Activated CD8-positive, alpha-beta memory T cell treated with anti-CD3 and anti-CD28 coated beads for 1 hour (primary cell): ENCODE measurements at regions not wholly inside any gene's neighbourhood (a gene's known extent, or its start where the extent isn't known, plus 50 kb on each side); places are given as distances from the start of the nearest gene placed in this dataset.
"Not testable (repeated sequence)": the region's sequence is repeated elsewhere in the genome, so short reads cannot be mapped to it uniquely, and the experiment has no call there.

Experiments used
- DNase-seq, 2 donors: peaks; one replicate each; pipeline ENCODE4 v3.0.0-alpha.2; 2020; ENCODE audit warnings: low read depth in 1 of 2; ENCODE audit errors: extremely low read depth in 1 of 2

GRCh38 chr5:166909926-166910325 is 1381.5 kb upstream of the WWC1 start:
- no peak for DNase-seq

DNA sequence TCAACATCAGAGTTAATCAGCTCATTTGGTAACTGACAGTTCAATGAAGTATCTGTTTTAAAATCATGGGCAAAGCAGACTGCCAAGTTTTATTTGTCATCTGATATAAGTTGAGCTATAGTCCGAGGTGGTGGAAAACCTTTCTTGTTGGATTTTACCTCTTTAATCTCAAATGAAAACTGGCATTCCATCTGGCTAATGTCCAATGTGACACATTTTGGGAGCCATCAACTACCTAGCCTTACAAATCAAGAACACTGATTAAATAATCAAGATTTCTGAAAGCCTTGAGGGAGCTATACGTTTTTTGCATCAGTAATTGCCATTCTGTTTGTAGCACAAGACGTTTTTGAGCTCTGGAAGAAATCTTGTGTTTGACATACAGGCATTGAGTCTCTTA is 1380.5 kb upstream of the WWC1 start:
- no peak for DNase-seq

DNA sequence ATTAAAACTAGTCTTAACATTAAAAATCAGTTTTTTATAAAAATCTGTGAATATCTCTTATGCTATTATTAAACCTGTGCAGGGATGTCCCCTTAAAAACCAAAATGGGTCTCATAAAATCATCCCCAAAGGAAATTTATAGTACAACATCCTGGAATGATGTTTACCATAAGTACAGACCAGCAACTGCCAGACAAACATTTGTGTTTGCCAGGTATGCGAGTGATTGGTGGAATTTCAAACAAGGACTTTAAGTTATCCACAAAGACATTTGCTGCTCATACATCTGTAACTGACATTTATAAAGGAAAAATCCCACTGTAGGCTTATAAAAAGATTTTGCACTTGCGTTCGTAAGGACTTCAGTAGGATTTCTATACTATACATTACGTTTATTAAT is 1375.4 kb upstream of the WWC1 start:
- no peak for DNase-seq

- DNase-seq, result no peak
These were observed 1365.3 kb upstream of the WWC1 start for GRCh38 chr5:166926138-166926537.

DNA sequence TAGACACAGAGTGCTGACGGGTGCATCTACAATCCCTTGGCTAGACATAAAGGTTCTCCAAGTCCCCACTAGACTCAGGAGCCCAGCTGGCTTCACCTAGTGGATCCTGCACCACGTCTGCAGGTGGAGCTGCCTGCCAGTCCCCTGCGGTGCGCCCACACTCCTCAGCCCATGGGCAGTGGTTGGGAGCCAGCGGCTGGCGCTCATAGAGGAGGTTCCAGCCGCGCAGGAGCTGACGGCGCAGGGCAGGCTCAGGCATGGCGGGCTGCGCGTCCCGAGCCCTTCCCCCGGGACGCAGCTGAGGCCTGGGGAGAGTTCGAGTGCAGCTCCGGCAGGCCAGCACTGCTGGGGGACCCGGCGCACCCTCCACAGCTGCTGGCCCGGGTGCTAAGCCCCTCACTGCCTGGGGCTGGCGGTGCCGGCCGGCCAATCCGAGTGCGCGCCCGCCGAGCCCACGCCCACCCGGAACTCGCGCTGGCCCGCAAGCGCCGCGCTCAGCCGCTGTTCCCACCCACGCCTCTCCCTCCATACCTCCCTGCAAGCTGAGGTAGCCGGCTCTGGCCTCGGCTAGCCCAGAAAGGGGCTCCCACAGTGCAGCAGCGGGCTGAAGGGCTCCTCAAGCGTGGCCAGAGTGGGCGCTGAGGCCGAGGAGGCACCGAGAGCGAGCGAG is 1364.5 kb upstream of the WWC1 start:
- not testable (repeated sequence) for DNase-seq

DNA sequence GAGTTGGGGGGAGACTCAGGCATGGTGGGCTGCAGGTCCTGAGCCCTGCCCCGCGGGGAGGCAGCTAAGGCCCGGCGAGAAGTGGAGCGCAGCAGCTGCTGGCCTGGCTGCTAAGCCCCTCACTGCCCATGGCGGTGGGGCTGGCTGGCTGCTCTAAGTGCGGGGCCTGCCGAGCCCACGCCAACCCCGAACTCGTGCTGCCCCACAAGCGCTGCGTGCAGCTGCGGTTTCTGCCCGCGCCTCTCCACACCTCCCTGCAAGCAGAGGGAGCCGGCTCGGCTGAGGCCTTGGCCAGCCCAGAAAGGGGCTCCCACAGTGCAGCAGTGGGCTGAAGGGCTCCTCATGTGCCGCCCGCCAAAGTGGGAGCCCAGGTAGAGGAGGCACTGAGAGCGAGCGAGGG is 1355.1 kb upstream of the WWC1 start:
- DNase-seq, result no peak

DNA sequence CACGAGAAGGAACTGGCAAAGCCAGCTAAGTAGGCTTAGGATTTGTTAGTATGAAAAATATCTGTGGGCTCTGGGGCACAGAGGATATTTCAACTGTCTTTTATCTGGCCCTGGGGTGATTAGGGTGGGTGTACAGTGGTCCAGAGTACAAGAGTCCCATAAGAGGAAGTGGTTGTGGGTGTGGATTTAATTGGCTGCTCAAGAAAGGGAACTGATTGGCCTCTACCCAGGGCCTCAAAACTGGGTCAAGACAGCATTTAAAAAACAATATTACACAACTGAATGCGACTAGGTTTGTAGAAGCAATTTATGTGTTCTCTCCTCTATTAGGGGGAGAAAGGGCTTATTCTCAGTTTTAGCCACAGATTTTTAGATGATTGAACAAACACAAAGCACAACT is 1353.4 kb upstream of the WWC1 start:
- DNase-seq, result no peak

DNA sequence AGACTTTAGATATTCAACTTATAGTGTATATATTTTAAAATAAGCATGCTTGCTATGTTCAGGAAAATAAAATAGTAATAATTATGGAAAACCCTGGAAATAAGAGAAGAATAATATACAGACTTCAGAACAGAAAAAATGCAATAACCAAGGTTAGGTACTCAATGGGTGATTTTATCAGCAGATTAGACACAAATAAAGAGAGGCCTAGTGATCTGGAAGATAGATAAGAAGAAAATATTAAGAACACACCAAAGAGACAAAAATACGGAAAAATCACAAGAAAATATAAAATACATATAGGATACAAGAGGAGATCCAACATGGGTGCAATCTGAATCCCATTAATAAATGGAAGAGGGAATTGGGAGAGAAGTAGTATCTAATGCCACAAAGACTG is 1348.5 kb upstream of the WWC1 start:
- DNase-seq, result no peak

- no peak for DNase-seq
These were observed 1344.4 kb upstream of the WWC1 start for GRCh38 chr5:166947045-166947444.

- DNase-seq, result no peak
These were observed 1342.8 kb upstream of the WWC1 start for GRCh38 chr5:166948679-166949078.

DNA sequence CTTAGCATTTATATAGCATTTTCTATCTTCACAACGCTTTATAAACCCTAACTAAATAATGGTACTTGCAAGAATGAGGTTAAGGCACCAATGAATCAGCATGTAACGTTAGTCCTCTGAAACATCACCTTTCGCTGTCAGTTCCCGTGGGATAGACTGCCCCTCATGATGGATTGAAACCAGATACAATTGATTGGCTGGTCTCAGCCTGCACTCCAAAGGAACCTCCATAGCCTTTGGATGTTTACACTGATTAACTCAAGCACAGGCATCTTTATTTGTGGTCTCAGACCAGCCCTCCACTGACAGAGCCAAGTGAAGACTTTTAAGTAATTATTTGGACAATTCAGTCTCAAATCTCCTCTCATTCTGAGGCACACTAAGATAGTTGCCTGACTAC is 1339.4 kb upstream of the WWC1 start:
- DNase-seq, result no peak

DNA sequence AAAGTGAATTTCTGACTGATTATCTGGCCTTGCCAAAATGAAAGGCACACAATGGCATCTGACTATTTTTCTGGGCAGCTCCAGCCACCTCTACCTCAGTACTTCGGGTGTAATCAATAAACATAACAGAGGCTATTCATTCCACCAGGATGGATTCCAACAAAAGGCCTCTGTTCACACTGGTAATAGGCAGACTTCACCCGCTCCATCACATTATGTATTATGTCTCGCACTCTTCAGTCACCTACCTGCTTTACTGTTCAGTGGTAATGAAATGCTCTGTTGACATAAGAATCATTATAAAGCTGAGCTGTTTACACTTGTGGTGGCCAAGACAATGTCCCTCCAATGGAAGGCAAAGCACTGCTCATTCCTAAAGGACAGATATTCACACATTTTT is 1333.7 kb upstream of the WWC1 start:
- DNase-seq, result no peak

DNA sequence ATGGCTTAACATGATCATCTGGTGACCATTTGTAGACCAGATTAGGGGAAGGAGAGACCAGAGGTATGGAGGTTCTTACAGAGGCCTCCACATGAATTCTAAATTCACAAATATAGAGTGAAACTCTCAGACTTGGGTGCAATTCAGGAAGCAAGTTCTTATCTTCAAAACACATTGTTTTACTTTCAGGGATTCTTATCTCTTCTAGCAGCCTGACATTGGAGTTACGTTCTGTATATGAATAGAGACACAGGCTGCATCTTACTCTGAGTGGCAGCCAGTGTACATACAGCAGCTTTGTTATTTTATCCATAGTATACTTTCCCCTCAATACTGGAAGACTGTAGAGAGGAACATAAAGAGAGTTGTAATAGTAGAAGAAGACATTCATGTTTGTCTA is 1331.7 kb upstream of the WWC1 start:
- DNase-seq, result no peak

DNA sequence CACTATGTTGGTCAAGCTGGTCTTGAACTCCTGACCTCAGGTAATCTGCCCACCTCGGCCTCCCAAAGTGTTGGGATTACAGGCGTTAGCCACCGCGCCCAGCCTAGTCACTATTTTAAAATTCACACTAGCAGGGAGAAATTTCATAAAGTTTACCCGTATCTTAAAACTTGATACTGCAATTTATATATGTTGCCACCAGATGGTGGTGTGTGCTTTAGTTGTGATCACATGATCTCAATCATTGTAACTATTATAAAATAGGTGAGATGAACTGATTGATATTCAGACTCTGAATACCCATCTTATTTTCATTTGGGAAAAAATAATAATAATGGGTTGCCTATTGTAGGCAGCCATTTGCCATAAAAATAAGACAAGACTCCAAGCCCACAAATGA is 1330.4 kb upstream of the WWC1 start:
- DNase-seq, result no peak

DNA sequence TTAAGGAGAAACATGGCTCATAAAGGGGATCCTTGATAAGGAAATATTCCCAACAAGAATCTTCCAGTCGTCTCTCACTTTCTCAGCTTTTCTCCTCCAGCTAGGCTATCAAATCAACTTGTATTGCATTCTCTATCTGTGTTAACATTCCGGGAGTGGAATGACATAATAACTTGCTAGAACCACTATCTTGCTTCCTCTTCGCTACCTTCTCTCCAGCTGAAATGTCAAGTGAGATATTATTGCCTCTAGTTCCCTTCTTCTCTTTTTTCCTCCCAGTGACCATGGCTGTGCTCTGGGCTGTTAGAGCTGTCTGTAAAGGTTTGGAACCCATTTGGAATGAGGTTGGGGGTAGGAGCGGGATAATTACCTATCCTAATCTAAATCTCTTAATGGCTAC is 1329.5 kb upstream of the WWC1 start:
- DNase-seq, result no peak

DNA sequence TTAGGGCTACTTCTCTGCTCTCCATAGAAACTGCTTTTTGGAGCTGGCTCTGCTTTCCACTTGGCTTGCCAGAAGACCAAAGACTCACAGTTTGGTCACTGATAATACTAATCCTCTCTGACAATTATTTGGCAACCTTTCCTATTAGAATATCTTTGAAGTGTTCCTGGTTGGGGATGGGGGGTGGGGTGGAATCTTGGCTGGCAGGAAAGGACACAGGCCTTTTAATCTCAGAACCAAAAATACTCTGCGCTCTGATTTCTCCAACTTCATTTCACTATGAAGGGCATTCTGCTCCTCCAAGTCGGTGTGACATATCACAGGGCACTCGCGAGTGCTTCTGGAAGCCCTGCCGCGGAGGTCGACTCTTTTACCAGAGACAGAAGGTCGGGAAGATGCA is 1329.0 kb upstream of the WWC1 start:
- DNase-seq, result no peak

DNA sequence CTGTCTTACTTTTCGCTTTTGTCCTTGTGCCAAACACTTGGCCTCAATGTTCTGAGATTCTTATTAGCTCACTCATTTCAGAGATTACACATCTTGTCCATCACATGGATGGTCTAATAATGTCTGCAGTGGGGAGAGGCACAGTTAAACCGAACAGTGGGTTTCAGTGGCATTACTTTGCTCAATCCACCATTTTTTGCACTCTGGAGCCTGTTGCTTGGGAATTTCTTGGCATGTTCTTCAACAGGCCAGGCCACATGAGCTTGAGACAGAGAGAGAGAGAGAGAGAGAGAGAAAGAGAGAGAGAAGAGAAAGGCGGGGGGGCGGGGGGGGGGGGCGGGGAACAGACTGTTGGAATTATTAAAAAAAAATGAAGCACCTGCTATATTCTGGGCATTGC is 1327.8 kb upstream of the WWC1 start:
- no peak for DNase-seq

DNA sequence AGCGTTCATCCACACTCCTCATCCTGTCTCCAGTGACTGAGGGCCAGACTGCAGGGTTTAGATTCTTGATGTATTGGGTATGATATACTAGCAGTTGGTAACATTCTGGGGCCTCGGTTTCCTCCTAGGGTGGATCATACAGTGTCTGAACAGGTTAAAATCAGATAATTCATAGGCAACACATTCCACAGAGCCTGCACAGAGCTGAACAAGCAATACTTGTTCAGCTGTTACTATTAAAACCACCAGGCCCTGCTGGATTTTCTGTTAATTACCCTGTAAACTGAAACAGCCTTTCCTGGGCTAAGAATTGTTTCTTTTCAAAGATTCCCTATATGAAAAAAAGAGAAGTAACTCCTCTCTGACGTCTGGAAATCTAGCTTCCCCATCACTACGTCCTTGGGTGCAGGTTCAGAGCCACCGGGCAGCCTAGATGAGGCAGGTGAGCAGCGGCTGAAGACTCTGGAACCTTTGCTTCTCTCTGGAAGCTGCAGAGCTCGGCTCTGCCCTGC is 1313.5 kb upstream of the WWC1 start:
- no peak for DNase-seq

- no peak for DNase-seq
These were observed 1312.0 kb upstream of the WWC1 start for GRCh38 chr5:166979307-166979895.

- DNase-seq, result no peak
These were observed 1310.8 kb upstream of the WWC1 start for GRCh38 chr5:166980666-166981065.

- no peak for DNase-seq
These were observed 1309.2 kb upstream of the WWC1 start for GRCh38 chr5:166982226-166982625.

DNA sequence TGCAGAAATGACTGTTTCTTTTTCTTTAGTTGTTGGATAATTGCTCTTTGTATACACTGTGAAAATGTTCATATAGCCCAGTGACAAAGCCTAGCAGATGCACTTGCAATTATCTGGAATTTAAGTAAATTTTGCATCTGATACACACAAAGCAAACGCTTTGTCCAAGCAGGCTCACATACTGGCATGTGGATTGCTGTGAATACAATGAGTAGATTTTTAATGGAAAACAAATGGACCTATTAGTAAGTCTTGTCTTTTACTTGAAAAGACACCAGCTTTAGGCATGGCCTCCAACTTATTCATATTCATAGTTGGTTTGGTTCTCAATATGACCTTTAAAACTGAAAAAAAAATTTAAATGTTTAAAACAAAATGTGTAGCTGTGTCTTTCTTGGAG is 1299.8 kb upstream of the WWC1 start:
- no peak for DNase-seq

DNA sequence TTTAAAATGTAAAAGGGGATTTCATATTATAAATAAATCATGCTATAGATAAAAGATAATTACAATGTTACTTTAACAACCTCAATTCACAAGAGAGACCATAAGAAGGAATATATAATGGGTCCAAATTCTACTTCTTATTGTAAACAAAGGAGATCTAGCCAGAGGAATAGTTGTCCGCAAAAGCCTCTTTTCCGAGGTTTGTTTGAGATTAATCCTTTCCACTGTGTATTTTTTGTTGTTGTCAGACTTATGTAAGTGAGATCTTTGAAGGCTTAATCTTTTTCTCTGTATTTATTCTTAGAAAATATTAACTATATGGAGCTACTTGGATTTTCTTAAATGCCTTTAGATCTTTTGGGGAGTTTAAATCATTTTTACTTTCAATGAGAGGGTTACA is 1299.3 kb upstream of the WWC1 start:
- DNase-seq, result no peak
